Endodermal cell (in vitro differentiated cells): ENCODE measurements at regions not wholly inside any gene's neighbourhood (a gene's known extent, or its start where the extent isn't known, plus 50 kb on each side); places are given as distances from the start of the nearest gene placed in this dataset.

Source experiments
- DNase-seq: peaks from one replicate; pipeline ENCODE4 v3.0.0-alpha.2; 2017
- H3K27ac ChIP-seq: 2 replicates; pipeline ENCODE4 v1.5.1; 2013; ENCODE audit warnings: mild to moderate bottlenecking, low read depth, low read length, moderate library complexity
- H3K27me3 ChIP-seq: 2 replicates; pipeline ENCODE4 v1.6.1; 2013; ENCODE audit warnings: mild to moderate bottlenecking, low read length, moderate library complexity; ENCODE audit not compliant: insufficient read depth, control insufficient read depth, poor library complexity, severe bottlenecking
- H3K36me3 ChIP-seq: 2 replicates; pipeline ENCODE4 v1.7.0; 2013; ENCODE audit warnings: mild to moderate bottlenecking, low read length, moderate library complexity; ENCODE audit not compliant: control insufficient read depth, insufficient read depth
- H3K4me1 ChIP-seq: one replicate; pipeline ENCODE4 v1.7.0; 2013; ENCODE audit warnings: low read length; ENCODE audit not compliant: control insufficient read depth, insufficient read depth
- H3K4me3 ChIP-seq: 2 replicates; pipeline ENCODE4 v1.5.1; 2013; ENCODE audit warnings: mild to moderate bottlenecking, low read length, moderate library complexity
- H3K9ac ChIP-seq: 2 replicates; pipeline ENCODE4 v1.6.1; 2013; ENCODE audit warnings: mild to moderate bottlenecking, low read length, moderate library complexity; ENCODE audit not compliant: poor library complexity, severe bottlenecking; ENCODE audit errors: extremely low read depth
- H3K9me3 ChIP-seq: 2 replicates; pipeline ENCODE4 v1.6.1; 2013; ENCODE audit warnings: mild to moderate bottlenecking, low read length, moderate library complexity; ENCODE audit not compliant: control insufficient read depth
- H3K27ac Mint-ChIP-seq: 2 replicates; pipeline ENCODE4 v1.8.0; 2020; ENCODE audit warnings: mixed read lengths
- H3K27me3 Mint-ChIP-seq: 2 replicates; pipeline ENCODE4 v1.8.0; 2021; ENCODE audit warnings: mild to moderate bottlenecking, mixed read lengths; ENCODE audit not compliant: insufficient read depth
- H3K36me3 Mint-ChIP-seq: 2 replicates; pipeline ENCODE4 v1.8.0; 2020; ENCODE audit warnings: low read depth, mixed read lengths
- H3K4me1 Mint-ChIP-seq: 2 replicates; pipeline ENCODE4 v1.8.0; 2020; ENCODE audit warnings: mixed read lengths
- H3K4me3 Mint-ChIP-seq: 2 replicates; pipeline ENCODE4 v1.8.0; 2020; ENCODE audit warnings: mild to moderate bottlenecking, moderate library complexity, mixed read lengths
- H3K9me3 Mint-ChIP-seq: 2 replicates; pipeline ENCODE4 v1.8.0; 2020; ENCODE audit warnings: mild to moderate bottlenecking, mixed read lengths
- WGBS, 2 experiments: methylation state at CpG; one replicate each; pipeline versions ENCODE4 v1.1.5 to v1.1.7; 2013; ENCODE audit warnings: missing lambda C conversion rate in 2 of 2, mixed read lengths in 1 of 2; ENCODE audit not compliant: insufficient coverage in 1 of 2, insufficient read length in 1 of 2; 5-methylcytosine and 5-hydroxymethylcytosine counted together
- TF ChIP-seq, protein P1 (sequence below): fragments of 200-600 bp; sonication (generic); conservative IDR thresholded peaks from 2 replicates; pipeline ENCODE4 v1.5.0; 2021; ENCODE audit warnings: antibody characterized with exemption, mild to moderate bottlenecking

GRCh38 chr9:80595192-80595591 is 1023.4 kb downstream of the TLE4 start:
- Mint-ChIP-seq H3K36me3 (peaks cover 3% of the 10 kb centered on the region), H3K9me3 (peaks cover 22% of the 10 kb centered on the region), H3K4me3 (no peak overlapping the region), H3K27me3 (no peaks in the 10 kb centered on the region), H3K4me1 (peaks cover 2% of the 10 kb centered on the region), H3K27ac (no peak overlapping the region)
- H3K4me3 ChIP-seq = no peak overlapping the region
- WGBS, 2 experiments = 93 to 99% methylated on average over 3 to 4 of the region's 4 CpGs
- H3K27ac ChIP-seq = no peak overlapping the region
- no peaks in the 10 kb centered on the region for H3K27me3 ChIP-seq
- no peak for DNase-seq
- H3K36me3 ChIP-seq = no peaks in the 10 kb centered on the region
- no peaks in the 10 kb centered on the region for H3K4me1 ChIP-seq
- TF ChIP-seq, protein P1, sequence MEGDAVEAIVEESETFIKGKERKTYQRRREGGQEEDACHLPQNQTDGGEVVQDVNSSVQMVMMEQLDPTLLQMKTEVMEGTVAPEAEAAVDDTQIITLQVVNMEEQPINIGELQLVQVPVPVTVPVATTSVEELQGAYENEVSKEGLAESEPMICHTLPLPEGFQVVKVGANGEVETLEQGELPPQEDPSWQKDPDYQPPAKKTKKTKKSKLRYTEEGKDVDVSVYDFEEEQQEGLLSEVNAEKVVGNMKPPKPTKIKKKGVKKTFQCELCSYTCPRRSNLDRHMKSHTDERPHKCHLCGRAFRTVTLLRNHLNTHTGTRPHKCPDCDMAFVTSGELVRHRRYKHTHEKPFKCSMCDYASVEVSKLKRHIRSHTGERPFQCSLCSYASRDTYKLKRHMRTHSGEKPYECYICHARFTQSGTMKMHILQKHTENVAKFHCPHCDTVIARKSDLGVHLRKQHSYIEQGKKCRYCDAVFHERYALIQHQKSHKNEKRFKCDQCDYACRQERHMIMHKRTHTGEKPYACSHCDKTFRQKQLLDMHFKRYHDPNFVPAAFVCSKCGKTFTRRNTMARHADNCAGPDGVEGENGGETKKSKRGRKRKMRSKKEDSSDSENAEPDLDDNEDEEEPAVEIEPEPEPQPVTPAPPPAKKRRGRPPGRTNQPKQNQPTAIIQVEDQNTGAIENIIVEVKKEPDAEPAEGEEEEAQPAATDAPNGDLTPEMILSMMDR = peak; percentile 37
- H3K9ac ChIP-seq = no peak overlapping the region
- H3K9me3 ChIP-seq = peaks cover 19% of the 10 kb centered on the region

GRCh38 chr9:80592413-80592812 is 1020.6 kb downstream of the TLE4 start:
- Mint-ChIP-seq H3K4me1 (peaks cover 8% of the 10 kb centered on the region), H3K36me3 (peaks cover 3% of the 10 kb centered on the region), H3K9me3 (peaks cover 22% of the 10 kb centered on the region), H3K27ac (no peak overlapping the region), H3K27me3 (no peaks in the 10 kb centered on the region), H3K4me3 (no peak overlapping the region)
- H3K4me1 ChIP-seq = no peaks in the 10 kb centered on the region
- no peak overlapping the region for H3K4me3 ChIP-seq
- no peaks in the 10 kb centered on the region for H3K36me3 ChIP-seq
- H3K27me3 ChIP-seq = no peaks in the 10 kb centered on the region
- TF ChIP-seq, protein P1 = no peak
- H3K27ac ChIP-seq = no peak overlapping the region
- no peak overlapping the region for H3K9ac ChIP-seq
- peaks cover 19% of the 10 kb centered on the region for H3K9me3 ChIP-seq
- DNase-seq = no peak

- no peaks in the 10 kb centered on the region for H3K27me3 Mint-ChIP-seq
- TF ChIP-seq, protein P1 = no peak
- H3K27ac Mint-ChIP-seq = no peak overlapping the region
- Histone ChIP-seq H3K27ac (no peak overlapping the region), H3K36me3 (no peaks in the 10 kb centered on the region), H3K9me3 (peaks cover 4% of the 10 kb centered on the region), H3K4me1 (no peaks in the 10 kb centered on the region), H3K9ac (no peak overlapping the region), H3K4me3 (no peak overlapping the region), H3K27me3 (no peaks in the 10 kb centered on the region)
- peaks cover 4% of the 10 kb centered on the region for H3K9me3 Mint-ChIP-seq
- H3K4me1 Mint-ChIP-seq = peaks cover 20% of the 10 kb centered on the region
- WGBS, 2 experiments = 100% methylated on average over 1 of the region's 1 CpG; no CpG with 5 or more reads in 1 of the 2 experiments
- no peaks in the 10 kb centered on the region for H3K36me3 Mint-ChIP-seq
- DNase-seq = no peak
- H3K4me3 Mint-ChIP-seq = no peak overlapping the region
These were observed 1015.1 kb downstream of the TLE4 start for GRCh38 chr9:80586786-80587330.
